Endothelial cell of umbilical vein (primary cell): ENCODE measurements at regions not wholly inside any gene's neighbourhood (a gene's known extent, or its start where the extent isn't known, plus 50 kb on each side); places are given as distances from the start of the nearest gene placed in this dataset.

ENCODE experiments used
- BruUV-seq: library from RNA; stranded (reverse); fragments of 400-500 nt; replicated peaks from 2 replicates; lab custom pipeline; 2021; lab: Mats Ljungman, UMichigan
- CTCF ChIA-PET: fragments of 300-600, 350-600 bp; sonication (Branson Sonifier 250); formaldehyde crosslinking; loops from one replicate; lab custom pipeline; 2021; ENCODE audit warnings: antibody characterized with exemption, inconsistent platforms; lab: Charles Lee
- POLR2A ChIA-PET: fragments of 300-600, 350-600 bp; sonication (Branson Sonifier 250); formaldehyde crosslinking; loops from one replicate; lab custom pipeline; 2021; ENCODE audit warnings: antibody characterized with exemption, inconsistent platforms; lab: Charles Lee
- DNase-seq: peaks from one replicate; pipeline ENCODE4 v3.0.0-alpha.2; 2011; ENCODE audit warnings: low read depth, low spot score
- FAIRE-seq: peaks from 2 replicates; lab custom pipeline; 2011; peaks lifted over from hg19 to GRCh38; lab: Jason Lieb, UNC
- H2AFZ ChIP-seq: 2 replicates; pipeline ENCODE4 v1.6.0; 2012; ENCODE audit warnings: low read depth, low read length, control low read depth, inconsistent platforms
- H3K27ac ChIP-seq: 2 replicates; pipeline ENCODE4 v1.5.1; 2011; ENCODE audit warnings: low read depth, mild to moderate bottlenecking, control low read depth, low read length, moderate library complexity; ENCODE audit not compliant: insufficient read depth
- H3K27me3 ChIP-seq, 2 experiments: 2 replicates each; pipeline versions ENCODE4 v1.6.0 to v1.6.1; 2011; ENCODE audit warnings: low read length in 2 of 2, mixed read lengths in 1 of 2; ENCODE audit not compliant: control insufficient read depth in 2 of 2, insufficient read depth in 2 of 2
- H3K36me3 ChIP-seq, 2 experiments: 2 replicates in 1 of 2; 3 replicates in 1 of 2; pipeline ENCODE4 v1.5.1; 2011; ENCODE audit warnings: low read length in 2 of 2, mild to moderate bottlenecking in 1 of 2, moderate library complexity in 1 of 2; ENCODE audit not compliant: control insufficient read depth in 2 of 2, insufficient read depth in 2 of 2; ENCODE audit errors: extremely low read depth in 1 of 2
- H3K4me1 ChIP-seq: 3 replicates; pipeline ENCODE4 v1.5.1; 2011; ENCODE audit warnings: mild to moderate bottlenecking, low read length; ENCODE audit not compliant: control insufficient read depth, insufficient read depth; ENCODE audit errors: extremely low read depth
- H3K4me2 ChIP-seq: 2 replicates; pipeline ENCODE4 v1.6.1; 2011; ENCODE audit warnings: low read length, control low read depth, mixed read lengths; ENCODE audit not compliant: insufficient read depth
- H3K4me3 ChIP-seq, 3 experiments: fragments of 200-600 bp in 1 of 3; sonication (generic), shearing (Covaris generic) in 1 of 3; replicated peaks in 1 of 3; 2 replicates each; pipeline ENCODE4 v1.5.1; 2011 to 2016; ENCODE audit warnings: control low read depth in 3 of 3, low read length in 3 of 3, mild to moderate bottlenecking in 2 of 3, inconsistent platforms in 1 of 3, low read depth in 1 of 3, moderate library complexity in 1 of 3; ENCODE audit not compliant: insufficient read depth in 1 of 3
- H3K79me2 ChIP-seq: 2 replicates; pipeline ENCODE4 v1.6.0; 2012; ENCODE audit warnings: low read length, inconsistent platforms; ENCODE audit not compliant: control insufficient read depth, insufficient read depth
- H3K9ac ChIP-seq: replicated peaks from 2 replicates; pipeline ENCODE3; 2011; ENCODE audit warnings: low read length, control low read depth; ENCODE audit not compliant: insufficient read depth; ENCODE audit errors: extremely low read depth
- H3K9me1 ChIP-seq: replicated peaks from 3 replicates; pipeline ENCODE4 v1.6.0; 2011; ENCODE audit warnings: mild to moderate bottlenecking, low read length; ENCODE audit not compliant: control insufficient read depth, insufficient read depth; ENCODE audit errors: extremely low read depth
- H3K9me3 ChIP-seq: replicated peaks from 2 replicates; pipeline ENCODE4 v1.5.1; 2012; ENCODE audit warnings: low read length, inconsistent platforms; ENCODE audit not compliant: control insufficient read depth, insufficient read depth
- H4K20me1 ChIP-seq: replicated peaks from 2 replicates; pipeline ENCODE3; 2011; ENCODE audit warnings: mild to moderate bottlenecking, low read length; ENCODE audit not compliant: control insufficient read depth, insufficient read depth; ENCODE audit errors: extremely low read depth
- EZH2 ChIP-seq: IDR thresholded peaks from 2 replicates; pipeline ENCODE4 v1.6.1; 2012; ENCODE audit warnings: borderline replicate concordance, low read depth, mild to moderate bottlenecking, moderate library complexity, low read length, inconsistent platforms; ENCODE audit not compliant: severe bottlenecking
- FOS ChIP-seq: IDR thresholded peaks from 2 replicates; pipeline ENCODE4 v1.6.1; 2011; ENCODE audit warnings: mild to moderate bottlenecking, low read length, moderate library complexity, borderline replicate concordance; ENCODE audit not compliant: insufficient read depth
- GATA2 ChIP-seq: IDR thresholded peaks from 2 replicates; pipeline ENCODE4 v1.7.0; 2011; ENCODE audit warnings: low read depth, mild to moderate bottlenecking, moderate library complexity, mixed read lengths, low read length; ENCODE audit not compliant: insufficient read length, insufficient read depth
- JUN ChIP-seq: IDR thresholded peaks from 2 replicates; pipeline ENCODE4 v1.6.1; 2011; ENCODE audit warnings: borderline replicate concordance, low read depth; ENCODE audit not compliant: insufficient read length, insufficient read depth
- MYC ChIP-seq: IDR thresholded peaks from one replicate; pipeline ENCODE4 v1.6.1; 2011; ENCODE audit warnings: mild to moderate bottlenecking, low read depth, low read length
- POLR2A ChIP-seq: IDR thresholded peaks from 2 replicates; pipeline ENCODE4 v1.6.1; 2012; ENCODE audit warnings: low read depth, mild to moderate bottlenecking, control low read depth, low read length
- POLR2AphosphoS5 ChIP-seq: IDR thresholded peaks from 2 replicates; pipeline ENCODE4 v1.6.1; 2012; ENCODE audit warnings: low read depth, mild to moderate bottlenecking, control low read depth, low read length, moderate library complexity; ENCODE audit not compliant: insufficient read depth
- dilution Hi-C: fragments of 300-500 bp; cut with MboI; formaldehyde crosslinking; loops from one replicate; pipeline ENCODE4 v1.15.0; 2019; ENCODE audit warnings: low sequenced_read_pairs; ENCODE audit not compliant: extremely low pct_ligation_motif_present
- intact Hi-C: fragments of 100-400 bp; cut with micrococcal nuclease; formaldehyde crosslinking; loops from one replicate; pipeline ENCODE4 v1.10.0; 2022
- TF ChIP-seq, protein P1 (sequence below): IDR thresholded peaks from 2 replicates; pipeline ENCODE4 v1.6.1; 2011; ENCODE audit not compliant: insufficient read depth, insufficient read length
- TF ChIP-seq, protein P2 (sequence below), 2 donors: IDR thresholded peaks; 1 replicate in 1 of 2; 2 replicates in 1 of 2; pipeline ENCODE4 v1.5.1; 2011; ENCODE audit warnings: low read length in 2 of 2, mild to moderate bottlenecking in 2 of 2, moderate library complexity in 2 of 2, control low read depth in 1 of 2, inconsistent platforms in 1 of 2, low read depth in 1 of 2; ENCODE audit not compliant: insufficient read depth in 1 of 2; ENCODE audit errors: extremely low read depth in 1 of 2

DNA sequence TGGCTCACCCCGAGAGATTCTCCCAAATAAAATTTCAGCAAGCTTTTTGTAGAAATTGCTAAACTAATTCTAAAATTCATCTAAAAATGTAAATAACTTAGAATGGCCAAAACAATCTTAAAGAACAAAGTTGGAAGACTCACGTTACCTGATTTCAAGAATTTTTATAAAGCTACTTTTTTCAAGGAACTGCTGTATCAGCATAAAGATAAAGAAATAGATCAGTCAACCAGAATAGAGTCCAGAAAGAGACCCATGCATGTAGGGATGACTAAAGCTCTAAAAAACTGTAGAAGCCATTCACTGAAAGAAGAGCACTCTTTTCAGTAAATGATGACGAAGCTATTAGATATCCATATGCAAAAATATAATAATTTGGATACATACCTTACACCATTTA is 652.1 kb downstream of the TBC1D32 start:
- no peak overlapping the region for H3K9ac ChIP-seq
- H3K79me2 ChIP-seq, result no peaks in the 10 kb centered on the region
- ChIA-PET POLR2A (no interaction called here), CTCF (no interaction called here)
- H4K20me1 ChIP-seq, result no peaks in the 10 kb centered on the region
- FAIRE-seq, result no peak
- H3K36me3 ChIP-seq, result no peaks in the 10 kb centered on the region
- no peak overlapping the region for H2AFZ ChIP-seq
- H3K27me3 ChIP-seq, result no peaks in the 10 kb centered on the region
- dilution Hi-C loops, result no loop called here
- no peaks in the 10 kb centered on the region for H3K9me3 ChIP-seq
- BruUV-seq, result no TSS peak
- no peak for TF ChIP-seq POLR2A
- TF ChIP-seq POLR2AphosphoS5, result no peak
- TF ChIP-seq MYC, result no peak
- no peaks in the 10 kb centered on the region for H3K4me1 ChIP-seq
- H3K9me1 ChIP-seq, result no peaks in the 10 kb centered on the region
- DNase-seq, result no peak
- intact Hi-C loops, result no loop called here
- H3K4me2 ChIP-seq, result no peak overlapping the region
- no peak overlapping the region for H3K27ac ChIP-seq
- no peak overlapping the region for H3K4me3 ChIP-seq

DNA sequence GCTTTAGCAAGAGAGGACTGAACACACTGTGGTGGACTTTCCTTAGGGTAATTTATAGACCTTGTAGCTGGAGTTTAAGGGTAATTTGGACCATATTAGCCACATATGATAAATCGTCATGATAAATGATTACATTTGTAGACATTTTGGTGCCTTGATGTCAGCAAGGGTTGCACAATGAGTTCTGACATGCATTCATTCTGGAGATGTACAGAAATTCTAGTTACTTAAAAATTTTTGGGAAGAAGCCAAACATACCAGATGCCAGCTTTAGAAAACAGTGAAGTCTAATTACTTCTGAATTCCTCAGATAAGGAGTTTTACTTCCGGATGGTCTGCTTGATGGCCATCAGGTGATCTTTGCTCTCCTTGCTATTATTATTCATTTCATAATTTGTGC is 653.1 kb downstream of the TBC1D32 start:
- Histone ChIP-seq H3K27me3 (no peaks in the 10 kb centered on the region), H2AFZ (no peak overlapping the region), H3K9me3 (no peaks in the 10 kb centered on the region), H3K4me3 (no peak overlapping the region), H3K4me1 (no peaks in the 10 kb centered on the region), H4K20me1 (no peaks in the 10 kb centered on the region), H3K9ac (no peak overlapping the region), H3K27ac (no peak overlapping the region), H3K9me1 (no peaks in the 10 kb centered on the region), H3K36me3 (no peaks in the 10 kb centered on the region), H3K4me2 (no peak overlapping the region), H3K79me2 (no peaks in the 10 kb centered on the region)
- FAIRE-seq (no peak), DNase-seq (no peak)
- dilution Hi-C loops (no loop called here), intact Hi-C loops (no loop called here)
- BruUV-seq, result no TSS peak
- POLR2A ChIA-PET, result no interaction called here
- CTCF ChIA-PET, result no interaction called here
- no peak for TF ChIP-seq EZH2
- TF ChIP-seq, protein P1, sequence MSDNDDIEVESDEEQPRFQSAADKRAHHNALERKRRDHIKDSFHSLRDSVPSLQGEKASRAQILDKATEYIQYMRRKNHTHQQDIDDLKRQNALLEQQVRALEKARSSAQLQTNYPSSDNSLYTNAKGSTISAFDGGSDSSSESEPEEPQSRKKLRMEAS, result no peak
- TF ChIP-seq POLR2AphosphoS5, result no peak
- TF ChIP-seq FOS, result no peak
- no peak for TF ChIP-seq MYC
- no peak for TF ChIP-seq GATA2
- no peak for TF ChIP-seq JUN
- TF ChIP-seq POLR2A, result no peak
- TF ChIP-seq, protein P2, sequence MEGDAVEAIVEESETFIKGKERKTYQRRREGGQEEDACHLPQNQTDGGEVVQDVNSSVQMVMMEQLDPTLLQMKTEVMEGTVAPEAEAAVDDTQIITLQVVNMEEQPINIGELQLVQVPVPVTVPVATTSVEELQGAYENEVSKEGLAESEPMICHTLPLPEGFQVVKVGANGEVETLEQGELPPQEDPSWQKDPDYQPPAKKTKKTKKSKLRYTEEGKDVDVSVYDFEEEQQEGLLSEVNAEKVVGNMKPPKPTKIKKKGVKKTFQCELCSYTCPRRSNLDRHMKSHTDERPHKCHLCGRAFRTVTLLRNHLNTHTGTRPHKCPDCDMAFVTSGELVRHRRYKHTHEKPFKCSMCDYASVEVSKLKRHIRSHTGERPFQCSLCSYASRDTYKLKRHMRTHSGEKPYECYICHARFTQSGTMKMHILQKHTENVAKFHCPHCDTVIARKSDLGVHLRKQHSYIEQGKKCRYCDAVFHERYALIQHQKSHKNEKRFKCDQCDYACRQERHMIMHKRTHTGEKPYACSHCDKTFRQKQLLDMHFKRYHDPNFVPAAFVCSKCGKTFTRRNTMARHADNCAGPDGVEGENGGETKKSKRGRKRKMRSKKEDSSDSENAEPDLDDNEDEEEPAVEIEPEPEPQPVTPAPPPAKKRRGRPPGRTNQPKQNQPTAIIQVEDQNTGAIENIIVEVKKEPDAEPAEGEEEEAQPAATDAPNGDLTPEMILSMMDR (IDR thresholded peaks at IDR 0.05; ENCODE audit: extremely low read depth in 1 of 2, insufficient read depth in 1 of 2, low read depth in 1 of 2, low read length in 2 of 2), result no peak
